CMK (cell line): ENCODE measurements at regions not wholly inside any gene's neighbourhood (a gene's known extent, or its start where the extent isn't known, plus 50 kb on each side); places are given as distances from the start of the nearest gene placed in this dataset.
"Not testable (repeated sequence)": the region's sequence is repeated elsewhere in the genome, so short reads cannot be mapped to it uniquely, and the experiment has no call there.

Experiments
- DNase-seq: peaks from one replicate; pipeline ENCODE4 v3.0.0-alpha.2; 2010; ENCODE audit warnings: low read depth

- no peak for DNase-seq
Observed at GRCh38 chr12:105423237-105423636, 92.7 kb downstream of the C12orf75 start.

- no peak for DNase-seq
Observed at GRCh38 chr12:105423921-105424320, 93.4 kb downstream of the C12orf75 start.

GRCh38 chr12:105425254-105426174 lies 95.0 kb downstream of the C12orf75 start:
- DNase-seq, result no peak

- no peak for DNase-seq
Observed at GRCh38 chr12:105426766-105427165, 96.3 kb downstream of the C12orf75 start.

- DNase-seq, result no peak
Observed at GRCh38 chr12:105427883-105428282, 97.4 kb downstream of the C12orf75 start.

GRCh38 chr12:105428793-105429395 lies 98.4 kb downstream of the C12orf75 start:
- DNase-seq, result no peak

- DNase-seq, result no peak
Observed at GRCh38 chr12:105429511-105429910, 99.0 kb downstream of the C12orf75 start.

GRCh38 chr12:105431537-105432100 lies 101.1 kb downstream of the C12orf75 start:
- DNase-seq, result no peak

GRCh38 chr12:105433804-105434203 lies 103.3 kb downstream of the C12orf75 start:
- no peak for DNase-seq

GRCh38 chr12:105436636-105437035 lies 106.1 kb downstream of the C12orf75 start:
- DNase-seq, result no peak

- no peak for DNase-seq
Observed at GRCh38 chr12:105440037-105440664, 109.7 kb downstream of the C12orf75 start.

- DNase-seq, result no peak
Observed at GRCh38 chr12:105443802-105444652, 113.5 kb downstream of the C12orf75 start.

GRCh38 chr12:105444653-105445102 lies 114.2 kb downstream of the C12orf75 start:
- no peak for DNase-seq

- no peak for DNase-seq
Observed at GRCh38 chr12:105445249-105445648, 114.8 kb downstream of the C12orf75 start.

- no peak for DNase-seq
Observed at GRCh38 chr12:105445649-105446048, 115.2 kb downstream of the C12orf75 start.

- not testable (repeated sequence) for DNase-seq
Observed at GRCh38 chr12:105446460-105446859, 116.0 kb downstream of the C12orf75 start.

GRCh38 chr12:105449431-105449830 lies 118.9 kb downstream of the C12orf75 start:
- DNase-seq, result no peak

GRCh38 chr12:105451211-105451610 lies 120.7 kb downstream of the C12orf75 start:
- no peak for DNase-seq

GRCh38 chr12:105451798-105452197 lies 121.3 kb downstream of the C12orf75 start:
- no peak for DNase-seq

- no peak for DNase-seq
Observed at GRCh38 chr12:105453316-105453715, 122.8 kb downstream of the C12orf75 start.

- no peak for DNase-seq
Observed at GRCh38 chr12:105454688-105455087, 124.2 kb downstream of the C12orf75 start.

- no peak for DNase-seq
Observed at GRCh38 chr12:105455261-105455660, 124.8 kb downstream of the C12orf75 start.
